Osteocyte (in vitro differentiated cells): ENCODE measurements at regions not wholly inside any gene's neighbourhood (a gene's known extent, or its start where the extent isn't known, plus 50 kb on each side); places are given as distances from the start of the nearest gene placed in this dataset.

Experiments used
- DNase-seq: peaks from one replicate; pipeline ENCODE4 v3.0.0; 2021; ENCODE audit warnings: mixed read lengths; ENCODE audit not compliant: unreplicated experiment; ENCODE audit errors: extremely low spot score
- H3K27ac Mint-ChIP-seq: one replicate; pipeline ENCODE4 v1.8.0; 2021; ENCODE audit warnings: mild to moderate bottlenecking, mixed read lengths; ENCODE audit not compliant: unreplicated experiment
- H3K27me3 Mint-ChIP-seq: one replicate; pipeline ENCODE4 v1.8.0; 2021; ENCODE audit warnings: mixed read lengths; ENCODE audit not compliant: unreplicated experiment
- H3K36me3 Mint-ChIP-seq: one replicate; pipeline ENCODE4 v1.8.0; 2021; ENCODE audit warnings: mixed read lengths; ENCODE audit not compliant: unreplicated experiment
- H3K4me1 Mint-ChIP-seq: one replicate; pipeline ENCODE4 v1.8.0; 2021; ENCODE audit warnings: mixed read lengths; ENCODE audit not compliant: unreplicated experiment
- H3K4me3 Mint-ChIP-seq: one replicate; pipeline ENCODE4 v1.8.0; 2021; ENCODE audit warnings: mild to moderate bottlenecking, moderate library complexity, mixed read lengths; ENCODE audit not compliant: unreplicated experiment
- H3K9me3 Mint-ChIP-seq: one replicate; pipeline ENCODE4 v1.8.0; 2021; ENCODE audit warnings: mixed read lengths; ENCODE audit not compliant: unreplicated experiment
- CTCF ChIP-seq: fragments of 200-600 bp; sonication (generic); IDR thresholded peaks from 2 replicates; pipeline ENCODE4 v1.5.0; 2021; ENCODE audit warnings: antibody characterized with exemption, mild to moderate bottlenecking, moderate library complexity

DNA sequence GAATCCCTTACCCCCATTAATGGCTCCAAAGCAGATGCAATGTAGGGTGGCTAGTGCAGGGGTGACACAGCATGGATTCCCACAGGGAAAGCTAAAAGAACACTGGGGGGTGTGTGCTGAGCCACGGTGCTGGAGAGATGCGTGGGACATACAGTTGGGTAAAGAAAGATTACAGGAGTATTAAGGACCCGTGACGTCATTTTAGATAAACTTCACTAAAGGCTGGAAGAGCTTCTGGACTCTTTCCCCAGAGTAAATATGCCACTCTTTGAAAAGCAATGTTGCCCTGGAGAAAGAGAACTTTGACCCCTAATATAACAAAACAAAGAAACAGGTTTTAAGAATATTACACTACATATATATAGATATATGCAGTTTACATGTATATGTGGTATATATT is 481.5 kb upstream of the VSTM2A start:
- H3K4me3 Mint-ChIP-seq: no peak overlapping the region

DNA sequence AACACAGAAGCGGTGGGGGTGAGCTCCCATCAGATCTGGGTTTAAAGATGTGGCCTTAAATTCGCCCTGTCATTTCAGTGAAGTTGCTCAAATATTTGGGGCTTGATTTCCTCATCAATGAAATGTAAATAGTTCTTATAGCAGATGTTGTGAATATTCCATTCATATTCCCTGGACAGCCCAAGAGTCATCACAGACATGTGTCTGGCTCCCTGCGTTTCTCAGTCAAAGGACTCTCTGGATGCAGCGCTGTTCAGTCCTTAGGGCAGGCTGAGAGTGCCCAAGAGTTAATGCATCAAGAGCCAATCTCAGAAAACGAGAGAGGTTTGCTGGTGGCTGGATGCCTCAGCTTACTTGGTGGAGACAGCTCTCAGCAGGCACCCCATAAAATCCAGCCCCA is 475.5 kb upstream of the VSTM2A start:
- Mint-ChIP-seq H3K27me3 (no peaks in the 10 kb centered on the region), H3K4me1 (no peaks in the 10 kb centered on the region), H3K9me3 (no peaks in the 10 kb centered on the region), H3K4me3 (no peak overlapping the region), H3K36me3 (no peaks in the 10 kb centered on the region), H3K27ac (no peak overlapping the region)
- no peak for TF ChIP-seq CTCF
- DNase-seq: no peak

More for the DNA sequence above, 481.5 kb upstream of the VSTM2A start:
- no peak for TF ChIP-seq CTCF
- Mint-ChIP-seq H3K27me3 (no peaks in the 10 kb centered on the region), H3K9me3 (peaks cover 10% of the 10 kb centered on the region), H3K27ac (no peak overlapping the region), H3K36me3 (no peaks in the 10 kb centered on the region), H3K4me1 (no peaks in the 10 kb centered on the region)
- DNase-seq: no peak

GRCh38 chr7:54069843-54070242 is 472.3 kb upstream of the VSTM2A start:
- DNase-seq: no peak
- no peak for TF ChIP-seq CTCF
- no peak overlapping the region for H3K4me3 Mint-ChIP-seq
- no peaks in the 10 kb centered on the region for H3K36me3 Mint-ChIP-seq
- H3K4me1 Mint-ChIP-seq: no peaks in the 10 kb centered on the region
- no peaks in the 10 kb centered on the region for H3K27me3 Mint-ChIP-seq
- no peaks in the 10 kb centered on the region for H3K9me3 Mint-ChIP-seq
- no peak overlapping the region for H3K27ac Mint-ChIP-seq

- TF ChIP-seq CTCF: no peak
- Mint-ChIP-seq H3K4me1 (no peaks in the 10 kb centered on the region), H3K4me3 (no peak overlapping the region), H3K27me3 (no peaks in the 10 kb centered on the region), H3K36me3 (no peaks in the 10 kb centered on the region), H3K27ac (no peak overlapping the region), H3K9me3 (no peaks in the 10 kb centered on the region)
- no peak for DNase-seq
These were observed 469.5 kb upstream of the VSTM2A start for GRCh38 chr7:54072710-54073109.

GRCh38 chr7:54076616-54077015 is 465.6 kb upstream of the VSTM2A start:
- Mint-ChIP-seq H3K27me3 (no peaks in the 10 kb centered on the region), H3K4me3 (no peak overlapping the region), H3K36me3 (no peaks in the 10 kb centered on the region), H3K27ac (no peak overlapping the region), H3K9me3 (no peaks in the 10 kb centered on the region), H3K4me1 (no peaks in the 10 kb centered on the region)
- DNase-seq: no peak
- TF ChIP-seq CTCF: no peak
